Panc1 (cell line): ENCODE measurements at regions not wholly inside any gene's neighbourhood (a gene's known extent, or its start where the extent isn't known, plus 50 kb on each side); places are given as distances from the start of the nearest gene placed in this dataset.

Experiments
- ATAC-seq: fragments of 200-7000 bp; cut with Tn5 transposase; 2 replicates; pipeline ENCODE4 v1.9.1; 2020; ENCODE audit warnings: mild to moderate bottlenecking, moderate library complexity
- BruUV-seq: library from RNA; stranded (reverse); fragments of 400-500 nt; replicated peaks from 2 replicates; lab custom pipeline; 2021; lab: Mats Ljungman, UMichigan
- CTCF ChIA-PET: fragments of 300-600 bp; sonication (Branson Sonifier 250); formaldehyde crosslinking; loops from one replicate; lab custom pipeline; 2022; ENCODE audit warnings: antibody characterized with exemption; lab: Charles Lee
- POLR2A ChIA-PET: fragments of 300-600 bp; sonication (Branson Sonifier 250); formaldehyde crosslinking; loops from one replicate; lab custom pipeline; 2022; ENCODE audit warnings: antibody characterized with exemption; lab: Charles Lee
- DNase-seq: peaks from one replicate; pipeline ENCODE4 v3.0.0-alpha.2; 2010; ENCODE audit warnings: low read depth, low spot score
- H3K27ac ChIP-seq: 2 replicates; pipeline ENCODE4 v1.5.1; 2011; ENCODE audit warnings: mild to moderate bottlenecking, low read length, inconsistent platforms
- H3K27me3 ChIP-seq: fragments of 200-500 bp; sonication (Bioruptor generic); 2 replicates; pipeline ENCODE4 v1.6.0; 2014; ENCODE audit warnings: low read length, inconsistent platforms; ENCODE audit not compliant: control insufficient read depth, insufficient read depth
- H3K36me3 ChIP-seq: fragments of 200-500 bp; sonication (Bioruptor generic); 2 replicates; pipeline ENCODE4 v1.5.1; 2014; ENCODE audit warnings: inconsistent platforms, mild to moderate bottlenecking, low read length, moderate library complexity; ENCODE audit not compliant: control insufficient read depth, insufficient read depth
- H3K4me1 ChIP-seq: 2 replicates; pipeline ENCODE4 v1.5.1; 2011; ENCODE audit warnings: inconsistent platforms, mild to moderate bottlenecking, low read length, moderate library complexity; ENCODE audit not compliant: control insufficient read depth, insufficient read depth
- H3K4me3 ChIP-seq, 2 experiments: 2 replicates each; pipeline ENCODE4 v1.5.1; 2011 to 2012; ENCODE audit warnings: low read depth in 2 of 2, low read length in 2 of 2, mild to moderate bottlenecking in 2 of 2, inconsistent platforms in 1 of 2, moderate library complexity in 1 of 2
- H3K9me3 ChIP-seq: fragments of 200-500 bp; sonication (Bioruptor generic); 2 replicates; pipeline ENCODE4 v1.5.1; 2014; ENCODE audit warnings: low read depth, mild to moderate bottlenecking, inconsistent platforms, low read length, moderate library complexity; ENCODE audit not compliant: control insufficient read depth, insufficient read depth
- CTCF ChIP-seq: fragments of 450-650 bp; IDR thresholded peaks from 2 replicates; pipeline ENCODE4 v1.5.1; 2017; ENCODE audit warnings: mild to moderate bottlenecking
- POLR2AphosphoS5 ChIP-seq: IDR thresholded peaks from 2 replicates; pipeline ENCODE4 v1.6.1; 2012; ENCODE audit warnings: mild to moderate bottlenecking, low read depth, low read length, moderate library complexity
- REST ChIP-seq, 2 experiments: IDR thresholded peaks; 2 replicates each; pipeline ENCODE4 v1.6.1; 2011 to 2012; ENCODE audit warnings: low read depth in 2 of 2, control low read depth in 1 of 2, low read length in 1 of 2, mild to moderate bottlenecking in 1 of 2, moderate library complexity in 1 of 2; ENCODE audit not compliant: insufficient read depth in 1 of 2
- SIN3A ChIP-seq: IDR thresholded peaks from 2 replicates; pipeline ENCODE4 v1.6.1; 2012; ENCODE audit warnings: low read depth, mild to moderate bottlenecking, low read length, moderate library complexity, borderline replicate concordance; ENCODE audit not compliant: insufficient read depth
- TCF7L2 ChIP-seq: IDR thresholded peaks from 2 replicates; pipeline ENCODE4 v1.6.1; 2011; ENCODE audit warnings: mild to moderate bottlenecking, low read depth, low read length, inconsistent platforms
- in situ Hi-C: cut with HindIII; loops from 2 replicates; pipeline ENCODE4 v1.10.0; 2016; ENCODE audit warnings: low sequenced_read_pairs, low pct_unique_long_range_greater_than_20kb
- intact Hi-C: fragments of 100-400 bp; cut with micrococcal nuclease; formaldehyde crosslinking; loops from one replicate; pipeline ENCODE4 v1.10.0; 2022; ENCODE audit not compliant: unreplicated experiment

- TF ChIP-seq TCF7L2, result no peak
- TF ChIP-seq POLR2AphosphoS5, result no peak
- no peak for TF ChIP-seq REST (IDR thresholded peaks at IDR 0.05; ENCODE audit: insufficient read depth in 1 of 2, low read depth in 2 of 2, low read length in 1 of 2)
- TF ChIP-seq SIN3A, result no peak
- TF ChIP-seq CTCF, result no peak
- ChIA-PET POLR2A (no interaction called here), CTCF (no interaction called here)
- H3K4me3 ChIP-seq, result no peak overlapping the region
- DNase-seq (no peak), ATAC-seq (no peak)
- H3K4me1 ChIP-seq, result no peaks in the 10 kb centered on the region
- in situ Hi-C loops (no loop called here), intact Hi-C loops (no loop called here)
- no peak overlapping the region for H3K27ac ChIP-seq
- no peaks in the 10 kb centered on the region for H3K9me3 ChIP-seq
- no peaks in the 10 kb centered on the region for H3K27me3 ChIP-seq
- no peaks in the 10 kb centered on the region for H3K36me3 ChIP-seq
- no TSS peak for BruUV-seq
Measured at GRCh38 chr17:14499976-14500375, 199.1 kb downstream of the HS3ST3B1 start.

- DNase-seq, result no peak
- Histone ChIP-seq H3K36me3 (no peaks in the 10 kb centered on the region), H3K27me3 (no peaks in the 10 kb centered on the region), H3K9me3 (no peaks in the 10 kb centered on the region), H3K27ac (no peak overlapping the region), H3K4me1 (no peaks in the 10 kb centered on the region), H3K4me3 (no peak overlapping the region)
- in situ Hi-C loops (no loop called here), intact Hi-C loops (no loop called here)
- ChIA-PET CTCF (no interaction called here), POLR2A (no interaction called here)
- no peak for TF ChIP-seq TCF7L2
- TF ChIP-seq CTCF, result no peak
- BruUV-seq, result no TSS peak
- ATAC-seq, result no peak
Measured at GRCh38 chr17:14498812-14499211, 197.9 kb downstream of the HS3ST3B1 start.

- in situ Hi-C loops, result no loop called here
- POLR2A ChIA-PET, result no interaction called here
- DNase-seq (no peak), ATAC-seq (no peak)
- no peaks in the 10 kb centered on the region for H3K27me3 ChIP-seq
- BruUV-seq, result no TSS peak
- no peaks in the 10 kb centered on the region for H3K9me3 ChIP-seq
- H3K36me3 ChIP-seq, result no peaks in the 10 kb centered on the region
- CTCF ChIA-PET, result no interaction called here
- intact Hi-C loops, result no loop called here
- H3K4me3 ChIP-seq, result no peak overlapping the region
- H3K27ac ChIP-seq, result no peak overlapping the region
- H3K4me1 ChIP-seq, result no peaks in the 10 kb centered on the region
- TF ChIP-seq POLR2AphosphoS5 (no peak), SIN3A (no peak), TCF7L2 (no peak), CTCF (no peak)
Measured at GRCh38 chr17:14494161-14494560, 193.3 kb downstream of the HS3ST3B1 start.
